Progenitor cell of endocrine pancreas (in vitro differentiated cells): ENCODE measurements at regions not wholly inside any gene's neighbourhood (a gene's known extent, or its start where the extent isn't known, plus 50 kb on each side); places are given as distances from the start of the nearest gene placed in this dataset.

Experiments used
- DNase-seq: peaks from one replicate; pipeline ENCODE4 v3.0.0; 2021; ENCODE audit warnings: low spot score; ENCODE audit not compliant: unreplicated experiment
- H3K27ac Mint-ChIP-seq: 2 replicates; pipeline ENCODE4 v1.8.0; 2021; ENCODE audit warnings: mild to moderate bottlenecking, moderate library complexity, mixed read lengths
- H3K27me3 Mint-ChIP-seq: 2 replicates; pipeline ENCODE4 v1.8.0; 2021; ENCODE audit warnings: mixed read lengths
- H3K36me3 Mint-ChIP-seq: 2 replicates; pipeline ENCODE4 v1.8.0; 2022; ENCODE audit warnings: mixed read lengths; ENCODE audit not compliant: insufficient read depth
- H3K4me1 Mint-ChIP-seq: 2 replicates; pipeline ENCODE4 v1.8.0; 2021; ENCODE audit warnings: low read depth, mixed read lengths
- H3K4me3 Mint-ChIP-seq: 2 replicates; pipeline ENCODE4 v1.8.0; 2021; ENCODE audit warnings: low read depth, mild to moderate bottlenecking, moderate library complexity, mixed read lengths
- H3K9me3 Mint-ChIP-seq: 2 replicates; pipeline ENCODE4 v1.8.0; 2021; ENCODE audit warnings: low read depth, mixed read lengths
- CTCF ChIP-seq: fragments of 200-600 bp; sonication (generic); IDR thresholded peaks from one replicate; pipeline ENCODE4 v1.5.0; 2021; ENCODE audit warnings: antibody characterized with exemption, mild to moderate bottlenecking; ENCODE audit not compliant: unreplicated experiment

GRCh38 chr6:799769-800168 lies 106.8 kb upstream of the EXOC2 start:
- no peak for DNase-seq
- H3K4me1 Mint-ChIP-seq: peaks cover 1% of the 10 kb centered on the region
- no peak overlapping the region for H3K27ac Mint-ChIP-seq
- no peaks in the 10 kb centered on the region for H3K36me3 Mint-ChIP-seq
- no peak for TF ChIP-seq CTCF
- no peak overlapping the region for H3K4me3 Mint-ChIP-seq
- peaks cover 52% of the 10 kb centered on the region for H3K27me3 Mint-ChIP-seq
- H3K9me3 Mint-ChIP-seq: no peaks in the 10 kb centered on the region

- Mint-ChIP-seq H3K4me1 (peaks cover 1% of the 10 kb centered on the region), H3K36me3 (no peaks in the 10 kb centered on the region), H3K27me3 (peaks cover 57% of the 10 kb centered on the region), H3K9me3 (no peaks in the 10 kb centered on the region), H3K4me3 (no peak overlapping the region), H3K27ac (no peak overlapping the region)
- TF ChIP-seq CTCF: peak; percentile 83
- peak; percentile 21 for DNase-seq
These were observed 104.6 kb upstream of the EXOC2 start for GRCh38 chr6:797479-798077.

GRCh38 chr6:795046-795685 lies 102.2 kb upstream of the EXOC2 start:
- Mint-ChIP-seq H3K4me1 (peaks cover 1% of the 10 kb centered on the region), H3K9me3 (no peaks in the 10 kb centered on the region), H3K36me3 (no peaks in the 10 kb centered on the region), H3K27me3 (peaks cover 51% of the 10 kb centered on the region), H3K27ac (no peak overlapping the region), H3K4me3 (no peak overlapping the region)
- TF ChIP-seq CTCF: no peak
- no peak for DNase-seq

- DNase-seq: no peak
- Mint-ChIP-seq H3K27ac (no peak overlapping the region), H3K4me3 (no peak overlapping the region), H3K36me3 (no peaks in the 10 kb centered on the region), H3K27me3 (peaks cover 40% of the 10 kb centered on the region), H3K9me3 (no peaks in the 10 kb centered on the region), H3K4me1 (peaks cover 1% of the 10 kb centered on the region)
- TF ChIP-seq CTCF: no peak
These were observed 100.3 kb upstream of the EXOC2 start for GRCh38 chr6:793261-793660.

GRCh38 chr6:792662-793061 lies 99.7 kb upstream of the EXOC2 start:
- Mint-ChIP-seq H3K36me3 (no peaks in the 10 kb centered on the region), H3K4me3 (no peak overlapping the region), H3K4me1 (no peaks in the 10 kb centered on the region), H3K9me3 (no peaks in the 10 kb centered on the region), H3K27me3 (peaks cover 43% of the 10 kb centered on the region), H3K27ac (no peak overlapping the region)
- DNase-seq: no peak
- no peak for TF ChIP-seq CTCF
